ENCODE measurements at regions not wholly inside any gene's neighbourhood (a gene's known extent, or its start where the extent isn't known, plus 50 kb on each side); places are given as distances from the start of the nearest gene placed in this dataset.

DNA sequence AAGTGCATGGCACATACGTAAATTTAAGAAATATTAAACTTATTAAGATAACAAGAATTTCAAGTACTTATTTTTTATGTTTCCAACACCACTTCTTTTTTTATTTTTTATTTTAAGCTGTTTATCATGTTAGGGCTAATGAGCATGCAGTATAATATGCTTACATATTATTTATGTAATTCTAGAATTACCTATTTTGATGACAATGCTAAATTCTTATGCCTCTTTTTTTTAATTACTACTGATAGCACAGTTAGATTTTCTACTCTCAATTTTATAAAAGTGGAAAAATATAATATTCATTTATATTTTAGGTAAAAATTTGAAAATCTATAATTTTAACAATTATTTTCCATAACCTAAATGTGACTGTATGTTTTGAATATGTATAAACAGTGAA is 713.0 kb downstream of the MRPL39 start:
- H3K36me3 Mint-ChIP-seq = no peaks in the 10 kb centered on the region
- TF ChIP-seq, protein P1, sequence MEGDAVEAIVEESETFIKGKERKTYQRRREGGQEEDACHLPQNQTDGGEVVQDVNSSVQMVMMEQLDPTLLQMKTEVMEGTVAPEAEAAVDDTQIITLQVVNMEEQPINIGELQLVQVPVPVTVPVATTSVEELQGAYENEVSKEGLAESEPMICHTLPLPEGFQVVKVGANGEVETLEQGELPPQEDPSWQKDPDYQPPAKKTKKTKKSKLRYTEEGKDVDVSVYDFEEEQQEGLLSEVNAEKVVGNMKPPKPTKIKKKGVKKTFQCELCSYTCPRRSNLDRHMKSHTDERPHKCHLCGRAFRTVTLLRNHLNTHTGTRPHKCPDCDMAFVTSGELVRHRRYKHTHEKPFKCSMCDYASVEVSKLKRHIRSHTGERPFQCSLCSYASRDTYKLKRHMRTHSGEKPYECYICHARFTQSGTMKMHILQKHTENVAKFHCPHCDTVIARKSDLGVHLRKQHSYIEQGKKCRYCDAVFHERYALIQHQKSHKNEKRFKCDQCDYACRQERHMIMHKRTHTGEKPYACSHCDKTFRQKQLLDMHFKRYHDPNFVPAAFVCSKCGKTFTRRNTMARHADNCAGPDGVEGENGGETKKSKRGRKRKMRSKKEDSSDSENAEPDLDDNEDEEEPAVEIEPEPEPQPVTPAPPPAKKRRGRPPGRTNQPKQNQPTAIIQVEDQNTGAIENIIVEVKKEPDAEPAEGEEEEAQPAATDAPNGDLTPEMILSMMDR (IDR thresholded peaks at IDR 0.05; ENCODE audit: unreplicated experiment) = no peak
- H3K27ac Mint-ChIP-seq = no peak overlapping the region
- H3K4me3 Mint-ChIP-seq = no peak overlapping the region
- peaks cover 4% of the 10 kb centered on the region for H3K4me1 Mint-ChIP-seq
- H3K27me3 Mint-ChIP-seq (ENCODE audit: low read depth) = no peaks in the 10 kb centered on the region
- no peak for DNase-seq (ENCODE audit: low spot score in 2 of 2, unreplicated experiment in 2 of 2)
- H3K9me3 Mint-ChIP-seq = peaks cover 4% of the 10 kb centered on the region

DNA sequence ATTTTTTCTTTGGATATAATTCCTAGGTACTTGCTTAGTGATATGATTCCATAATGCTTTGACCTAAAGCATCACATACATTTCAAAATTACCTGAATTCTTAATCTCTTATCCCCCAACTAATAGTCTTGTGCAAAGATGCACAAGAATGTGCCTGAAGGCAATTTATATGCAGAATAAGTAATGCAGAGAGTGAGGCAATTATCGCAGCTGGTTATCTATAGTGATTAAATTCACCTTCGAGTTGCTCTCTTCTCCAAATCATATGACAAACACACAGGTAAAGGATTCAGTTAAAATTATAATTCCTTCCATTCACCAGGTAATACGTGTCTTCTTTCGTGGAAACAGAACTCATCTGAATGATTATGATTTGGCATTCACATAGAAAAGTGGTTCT is 717.3 kb downstream of the MRPL39 start:
- no peaks in the 10 kb centered on the region for H3K27me3 Mint-ChIP-seq (ENCODE audit: low read depth)
- H3K27ac Mint-ChIP-seq = no peak overlapping the region
- H3K9me3 Mint-ChIP-seq = peaks cover 9% of the 10 kb centered on the region
- no peaks in the 10 kb centered on the region for H3K36me3 Mint-ChIP-seq
- TF ChIP-seq, protein P1 (IDR thresholded peaks at IDR 0.05; ENCODE audit: unreplicated experiment) = no peak
- no peak for DNase-seq (ENCODE audit: low spot score in 2 of 2, unreplicated experiment in 2 of 2)
- H3K4me3 Mint-ChIP-seq = no peak overlapping the region
- H3K4me1 Mint-ChIP-seq = no peaks in the 10 kb centered on the region

DNA sequence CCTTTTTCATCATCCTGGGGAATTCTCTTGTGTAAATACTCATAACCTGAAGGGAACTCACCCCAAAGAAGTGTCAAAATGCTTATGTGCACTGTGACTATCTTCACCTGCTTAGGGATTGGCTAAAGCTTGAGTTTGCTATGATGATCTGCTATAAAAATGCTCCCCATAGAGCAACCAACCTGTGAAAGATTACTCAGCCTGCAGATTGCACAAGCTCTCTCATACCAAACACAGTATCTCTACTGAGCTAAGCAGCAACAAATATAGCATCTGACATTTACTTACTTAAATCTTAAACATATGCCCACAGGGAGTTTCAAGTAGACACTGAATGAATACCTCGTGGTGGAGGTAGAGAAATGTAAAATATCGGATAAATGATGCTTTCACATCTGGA is 725.8 kb downstream of the MRPL39 start:
- TF ChIP-seq, protein P1 (IDR thresholded peaks at IDR 0.05; ENCODE audit: unreplicated experiment) = no peak
- Mint-ChIP-seq H3K27me3 (ENCODE audit: low read depth) (no peaks in the 10 kb centered on the region), H3K27ac (no peak overlapping the region), H3K4me1 (no peaks in the 10 kb centered on the region), H3K36me3 (no peaks in the 10 kb centered on the region), H3K4me3 (no peak overlapping the region), H3K9me3 (peaks cover 25% of the 10 kb centered on the region)
- DNase-seq (ENCODE audit: low spot score in 2 of 2, unreplicated experiment in 2 of 2) = no peak

DNA sequence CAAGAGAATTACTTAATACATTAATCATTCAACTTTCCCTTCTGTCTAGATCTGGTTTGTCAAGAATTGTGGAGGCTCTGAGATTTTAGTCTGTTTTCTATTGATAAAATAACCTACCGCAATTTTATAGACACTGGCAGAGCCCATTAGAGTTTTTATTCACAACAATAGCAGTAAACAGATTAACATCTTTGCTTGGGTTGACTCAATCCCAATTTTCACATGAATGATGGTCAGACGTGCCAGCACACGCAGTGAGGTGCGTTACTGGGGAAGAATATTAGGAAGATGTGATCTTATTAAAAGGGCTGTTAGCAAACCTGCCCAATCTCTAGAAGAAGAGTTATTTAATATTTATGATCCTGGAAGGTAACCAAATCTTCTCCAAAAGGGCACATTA is 736.6 kb downstream of the MRPL39 start:
- DNase-seq (ENCODE audit: low spot score in 2 of 2, unreplicated experiment in 2 of 2) = no peak
- Mint-ChIP-seq H3K9me3 (peaks cover 53% of the 10 kb centered on the region), H3K27ac (no peak overlapping the region), H3K4me1 (no peaks in the 10 kb centered on the region), H3K27me3 (ENCODE audit: low read depth) (no peaks in the 10 kb centered on the region), H3K36me3 (no peaks in the 10 kb centered on the region), H3K4me3 (no peak overlapping the region)
- TF ChIP-seq, protein P1 (IDR thresholded peaks at IDR 0.05; ENCODE audit: unreplicated experiment) = no peak

DNA sequence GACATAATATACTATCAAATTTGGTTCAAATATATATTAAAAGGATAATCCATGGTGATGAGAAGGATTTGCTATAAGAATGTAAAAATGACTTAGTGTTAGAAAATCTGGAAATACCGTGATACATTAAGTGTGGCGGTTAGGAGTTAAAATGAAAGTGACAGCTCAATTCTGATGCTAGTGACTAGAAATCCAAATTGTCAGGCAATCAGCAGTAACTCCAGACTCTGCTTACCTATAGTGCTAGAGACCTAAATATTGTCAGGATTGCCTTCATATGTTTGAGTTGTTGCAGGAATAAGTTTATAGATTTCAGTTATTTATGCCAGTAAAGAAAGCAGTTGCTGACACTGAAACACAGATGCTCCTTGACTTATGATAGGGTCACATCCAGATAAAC is 737.4 kb downstream of the MRPL39 start:
- TF ChIP-seq, protein P1 (IDR thresholded peaks at IDR 0.05; ENCODE audit: unreplicated experiment) = no peak

DNA sequence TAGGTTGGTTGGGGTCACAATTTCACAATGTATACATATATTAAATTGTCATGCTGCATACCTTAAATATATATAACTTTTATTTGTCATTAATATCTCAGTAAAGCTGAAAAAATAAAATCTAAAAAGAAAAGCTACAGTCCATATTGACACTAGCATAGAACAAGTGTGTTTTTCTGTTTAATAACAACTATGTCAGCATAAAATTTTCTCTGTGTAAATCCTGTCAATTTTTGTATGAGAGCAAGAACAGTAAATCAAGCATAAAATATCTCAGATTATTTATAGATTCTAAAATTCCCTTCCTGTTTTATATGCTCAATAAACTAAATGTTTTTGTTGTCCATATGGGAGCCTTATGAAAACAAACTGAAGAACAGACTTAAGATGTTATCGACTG is 739.2 kb downstream of the MRPL39 start:
- Mint-ChIP-seq H3K4me1 (no peaks in the 10 kb centered on the region), H3K27ac (no peak overlapping the region), H3K4me3 (no peak overlapping the region), H3K9me3 (peaks cover 42% of the 10 kb centered on the region), H3K27me3 (ENCODE audit: low read depth) (no peaks in the 10 kb centered on the region), H3K36me3 (no peaks in the 10 kb centered on the region)
- TF ChIP-seq, protein P1 (IDR thresholded peaks at IDR 0.05; ENCODE audit: unreplicated experiment) = no peak
- DNase-seq (ENCODE audit: low spot score in 2 of 2, unreplicated experiment in 2 of 2) = no peak

More for the DNA sequence above, 737.4 kb downstream of the MRPL39 start:
- Mint-ChIP-seq H3K4me1 (no peaks in the 10 kb centered on the region), H3K4me3 (no peak overlapping the region), H3K9me3 (peaks cover 57% of the 10 kb centered on the region), H3K27me3 (ENCODE audit: low read depth) (no peaks in the 10 kb centered on the region), H3K27ac (no peak overlapping the region), H3K36me3 (no peaks in the 10 kb centered on the region)
- no peak for DNase-seq (ENCODE audit: low spot score in 2 of 2, unreplicated experiment in 2 of 2)

Measured in mesothelial cell of epicardium (in vitro differentiated cells).